ENCODE measurements at regions not wholly inside any gene's neighbourhood (a gene's known extent, or its start where the extent isn't known, plus 50 kb on each side); places are given as distances from the start of the nearest gene placed in this dataset. TPM values are rescaled to one million over a fixed set of nuclear protein-coding genes. Genes with fewer than 3 reads are reported as not detected.

DNA sequence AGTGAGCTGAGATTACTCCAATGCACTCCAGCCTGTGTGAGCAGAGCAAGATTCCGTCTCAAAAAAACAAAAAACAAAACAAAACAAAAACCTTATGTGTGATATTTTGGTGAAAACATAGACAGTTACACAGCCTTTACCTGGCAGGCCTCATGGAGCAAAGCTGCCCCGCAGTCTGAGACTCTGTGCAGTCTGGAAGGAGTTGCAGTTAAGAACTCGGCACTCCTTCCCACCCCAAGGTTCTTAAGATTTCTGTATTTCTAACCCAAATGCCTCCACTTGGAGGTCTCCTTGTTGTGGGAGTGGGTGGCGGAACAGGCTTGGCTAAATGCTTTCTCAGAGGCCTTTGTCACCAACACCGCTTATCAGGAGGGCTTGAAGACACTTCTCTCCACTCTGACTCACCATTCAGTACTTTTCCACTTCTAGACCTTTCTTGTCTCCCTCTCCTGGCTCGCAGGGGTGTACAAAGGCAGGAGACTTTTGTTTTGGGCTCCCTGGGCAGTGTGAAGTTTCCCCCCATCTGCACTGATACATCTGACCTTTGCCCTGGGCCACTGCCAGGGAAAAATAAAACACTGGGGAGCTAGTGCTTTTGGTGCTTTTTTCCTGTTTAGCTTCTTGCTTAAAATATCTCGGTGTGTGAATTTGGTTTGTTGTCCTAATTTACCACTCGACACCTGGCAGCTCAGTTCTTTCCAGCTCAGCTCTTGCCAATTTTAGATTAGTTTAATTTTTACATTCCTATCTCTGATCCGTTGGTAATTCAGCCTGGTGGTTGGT lies 51.3 kb upstream of the MAGI2 start:
- Histone ChIP-seq H3K9ac (ENCODE audit: low read length) (no peak overlapping the region), H3K4me1 (ENCODE audit: control insufficient read depth in 2 of 2, insufficient read depth in 2 of 2, low read length in 2 of 2) (no peaks in the 10 kb centered on the region), H2AFZ (ENCODE audit: insufficient read depth, low read depth, low read length, poor library complexity, severe bottlenecking) (no peak overlapping the region), H3K36me3 (replicated peaks in 1 of 2; ENCODE audit: control extremely low read depth in 1 of 2, control insufficient read depth in 1 of 2, extremely low read depth in 1 of 2, insufficient read depth in 2 of 2, low read length in 1 of 2) (no peaks in the 10 kb centered on the region), H3K4me2 (replicated peaks; ENCODE audit: low read depth, low read length, poor library complexity, severe bottlenecking) (no peak overlapping the region), H4K20me1 (ENCODE audit: control insufficient read depth, insufficient read depth, low read length, poor library complexity, severe bottlenecking) (no peaks in the 10 kb centered on the region), H3K27me3 (replicated peaks in 1 of 4; ENCODE audit: control extremely low read depth in 1 of 4, control insufficient read depth in 3 of 4, insufficient read depth in 4 of 4, low read length in 3 of 4) (no peaks in the 10 kb centered on the region), H3K4me3 (ENCODE audit: control extremely low read depth in 1 of 5, extremely low read depth in 1 of 5, insufficient read depth in 1 of 5, low read depth in 2 of 5, low read length in 4 of 5) (no peak overlapping the region), H3K27ac (ENCODE audit: low read length in 2 of 2) (no peak overlapping the region), H3K79me2 (ENCODE audit: control insufficient read depth, insufficient read depth, low read length) (no peaks in the 10 kb centered on the region), H3K9me3 (ENCODE audit: control extremely low read depth in 1 of 3, control insufficient read depth in 2 of 3, insufficient read depth in 1 of 3, low read length in 2 of 3) (no peaks in the 10 kb centered on the region)
- H3K9me3 Mint-ChIP-seq (ENCODE audit: insufficient read depth), result no peaks in the 10 kb centered on the region
- no peaks in the 10 kb centered on the region for H3K27me3 Mint-ChIP-seq
- no peak overlapping the region for H3K4me3 Mint-ChIP-seq
- TF ChIP-seq, protein P1, sequence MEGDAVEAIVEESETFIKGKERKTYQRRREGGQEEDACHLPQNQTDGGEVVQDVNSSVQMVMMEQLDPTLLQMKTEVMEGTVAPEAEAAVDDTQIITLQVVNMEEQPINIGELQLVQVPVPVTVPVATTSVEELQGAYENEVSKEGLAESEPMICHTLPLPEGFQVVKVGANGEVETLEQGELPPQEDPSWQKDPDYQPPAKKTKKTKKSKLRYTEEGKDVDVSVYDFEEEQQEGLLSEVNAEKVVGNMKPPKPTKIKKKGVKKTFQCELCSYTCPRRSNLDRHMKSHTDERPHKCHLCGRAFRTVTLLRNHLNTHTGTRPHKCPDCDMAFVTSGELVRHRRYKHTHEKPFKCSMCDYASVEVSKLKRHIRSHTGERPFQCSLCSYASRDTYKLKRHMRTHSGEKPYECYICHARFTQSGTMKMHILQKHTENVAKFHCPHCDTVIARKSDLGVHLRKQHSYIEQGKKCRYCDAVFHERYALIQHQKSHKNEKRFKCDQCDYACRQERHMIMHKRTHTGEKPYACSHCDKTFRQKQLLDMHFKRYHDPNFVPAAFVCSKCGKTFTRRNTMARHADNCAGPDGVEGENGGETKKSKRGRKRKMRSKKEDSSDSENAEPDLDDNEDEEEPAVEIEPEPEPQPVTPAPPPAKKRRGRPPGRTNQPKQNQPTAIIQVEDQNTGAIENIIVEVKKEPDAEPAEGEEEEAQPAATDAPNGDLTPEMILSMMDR (IDR thresholded peaks at IDR 0.05), result no peak
- TF ChIP-seq EZH2 (IDR thresholded peaks at IDR 0.05; ENCODE audit: borderline replicate concordance, insufficient read depth, low read depth, low read length, poor library complexity, severe bottlenecking), result no peak
- DNase-seq (no peak), ATAC-seq (ENCODE audit: low read depth) (no peak)
- WGBS (ENCODE audit: insufficient coverage), result 80% methylated on average over 1 of the region's 9 CpGs
- intact Hi-C loops (cut with micrococcal nuclease), result no loop called here
- no peak overlapping the region for H3K27ac Mint-ChIP-seq
- POLR2A ChIA-PET, result no interaction called here
- H3K4me1 Mint-ChIP-seq, result no peaks in the 10 kb centered on the region
- CTCF ChIA-PET, result no interaction called here

Small RNA genes lying in the stretch of these regions (small RNA-seq; reads per million reads assigned to genes)
- gene RNA5SP234 (ENCODE audit: insufficient read length, low read depth, low replicate concordance) (not detected), gene RNU6-849P (ENCODE audit: insufficient read length, low read depth, low replicate concordance) (not detected)

Measured in B cell (primary cell).